CD4-positive, alpha-beta T cell treated with Interleukin-12 subunit alpha and Interleukin-12 subunit beta, for 1 hour (primary cell): ENCODE measurements at regions not wholly inside any gene's neighbourhood (a gene's known extent, or its start where the extent isn't known, plus 50 kb on each side); places are given as distances from the start of the nearest gene placed in this dataset.

Experiments used
- DNase-seq: peaks from one replicate; pipeline ENCODE4 v3.0.0-alpha.2; 2020

GRCh38 chr9:3732077-3733038 lies 206.6 kb upstream of the RFX3 start:
- peak; percentile 54 for DNase-seq

- DNase-seq = no peak
These were observed 204.7 kb upstream of the RFX3 start for GRCh38 chr9:3730511-3730922.

- DNase-seq = no peak
These were observed 195.3 kb upstream of the RFX3 start for GRCh38 chr9:3721096-3721495.

- no peak for DNase-seq
These were observed 193.5 kb upstream of the RFX3 start for GRCh38 chr9:3719286-3719685.

GRCh38 chr9:3716415-3716814 lies 190.6 kb upstream of the RFX3 start:
- no peak for DNase-seq

- no peak for DNase-seq
These were observed 182.9 kb upstream of the RFX3 start for GRCh38 chr9:3708751-3709150.

GRCh38 chr9:3704890-3705289 lies 179.1 kb upstream of the RFX3 start:
- DNase-seq = no peak

GRCh38 chr9:3700772-3701171 lies 175.0 kb upstream of the RFX3 start:
- DNase-seq = no peak

- DNase-seq = no peak
These were observed 174.1 kb upstream of the RFX3 start for GRCh38 chr9:3699883-3700282.

- DNase-seq = no peak
These were observed 172.7 kb upstream of the RFX3 start for GRCh38 chr9:3698531-3698930.

GRCh38 chr9:3698076-3698475 lies 172.3 kb upstream of the RFX3 start:
- DNase-seq = no peak

GRCh38 chr9:3696368-3696767 lies 170.6 kb upstream of the RFX3 start:
- no peak for DNase-seq

- DNase-seq = no peak
These were observed 166.8 kb upstream of the RFX3 start for GRCh38 chr9:3692606-3693005.

- DNase-seq = no peak
These were observed 163.8 kb upstream of the RFX3 start for GRCh38 chr9:3689555-3689954.

GRCh38 chr9:3687145-3687544 lies 161.3 kb upstream of the RFX3 start:
- DNase-seq = no peak

GRCh38 chr9:3682186-3682585 lies 156.4 kb upstream of the RFX3 start:
- DNase-seq = no peak

- DNase-seq = no peak
These were observed 151.7 kb upstream of the RFX3 start for GRCh38 chr9:3677541-3677940.

GRCh38 chr9:3676766-3677165 lies 151.0 kb upstream of the RFX3 start:
- DNase-seq = no peak

- DNase-seq = no peak
These were observed 150.1 kb upstream of the RFX3 start for GRCh38 chr9:3675946-3676345.

- no peak for DNase-seq
These were observed 148.8 kb upstream of the RFX3 start for GRCh38 chr9:3674561-3674960.

- DNase-seq = no peak
These were observed 146.6 kb upstream of the RFX3 start for GRCh38 chr9:3672399-3672798.

GRCh38 chr9:3664044-3664443 lies 138.2 kb upstream of the RFX3 start:
- no peak for DNase-seq

- no peak for DNase-seq
These were observed 136.9 kb upstream of the RFX3 start for GRCh38 chr9:3662671-3663070.

- no peak for DNase-seq
These were observed 135.1 kb upstream of the RFX3 start for GRCh38 chr9:3660936-3661335.

- DNase-seq = no peak
These were observed 133.8 kb upstream of the RFX3 start for GRCh38 chr9:3659647-3660046.
